ENCODE measurements at regions not wholly inside any gene's neighbourhood (a gene's known extent, or its start where the extent isn't known, plus 50 kb on each side); places are given as distances from the start of the nearest gene placed in this dataset.

- Histone ChIP-seq H3K9ac (ENCODE audit: low read depth, low read length) (no peak overlapping the region), H3K27me3 (ENCODE audit: control insufficient read depth, insufficient read depth, low read length) (no peaks in the 10 kb centered on the region), H3K4me1 (ENCODE audit: control insufficient read depth, insufficient read depth, low read length) (no peaks in the 10 kb centered on the region), H3K9me3 (ENCODE audit: control insufficient read depth, insufficient read depth, low read length) (no peaks in the 10 kb centered on the region), H3K4me3 (ENCODE audit: low read depth, low read length) (no peak overlapping the region), H3K36me3 (ENCODE audit: control insufficient read depth, insufficient read depth, low read length) (no peaks in the 10 kb centered on the region)
These were observed 103.9 kb downstream of the METRNL start for GRCh38 chr17:83183145-83183948.

- Histone ChIP-seq H3K4me1 (ENCODE audit: control insufficient read depth, insufficient read depth, low read length) (no peaks in the 10 kb centered on the region), H3K4me3 (ENCODE audit: low read depth, low read length) (no peak overlapping the region), H3K27me3 (ENCODE audit: control insufficient read depth, insufficient read depth, low read length) (no peaks in the 10 kb centered on the region), H3K36me3 (ENCODE audit: control insufficient read depth, insufficient read depth, low read length) (no peaks in the 10 kb centered on the region), H3K9ac (ENCODE audit: low read depth, low read length) (no peak overlapping the region), H3K9me3 (ENCODE audit: control insufficient read depth, insufficient read depth, low read length) (no peaks in the 10 kb centered on the region)
These were observed 104.6 kb downstream of the METRNL start for GRCh38 chr17:83183951-83184506.

- H3K36me3 ChIP-seq (ENCODE audit: control insufficient read depth, insufficient read depth, low read length) = no peaks in the 10 kb centered on the region
- H3K27me3 ChIP-seq (ENCODE audit: control insufficient read depth, insufficient read depth, low read length) = no peaks in the 10 kb centered on the region
- H3K4me3 ChIP-seq (ENCODE audit: low read depth, low read length) = no peak overlapping the region
- H3K9ac ChIP-seq (ENCODE audit: low read depth, low read length) = no peak overlapping the region
- no peaks in the 10 kb centered on the region for H3K4me1 ChIP-seq (ENCODE audit: control insufficient read depth, insufficient read depth, low read length)
- H3K9me3 ChIP-seq (ENCODE audit: control insufficient read depth, insufficient read depth, low read length) = no peaks in the 10 kb centered on the region
These were observed 105.9 kb downstream of the METRNL start for GRCh38 chr17:83185023-83186002.

- no peaks in the 10 kb centered on the region for H3K27me3 ChIP-seq (ENCODE audit: control insufficient read depth, insufficient read depth, low read length)
These were observed 106.8 kb downstream of the METRNL start for GRCh38 chr17:83186226-83186625.

GRCh38 chr17:83186751-83187421, 107.5 kb downstream of the METRNL start:
- H3K9me3 ChIP-seq (ENCODE audit: control insufficient read depth, insufficient read depth, low read length) = no peaks in the 10 kb centered on the region

More at GRCh38 chr17:83186226-83186625, 106.8 kb downstream of the METRNL start:
- H3K36me3 ChIP-seq (ENCODE audit: control insufficient read depth, insufficient read depth, low read length) = no peaks in the 10 kb centered on the region
- H3K4me3 ChIP-seq (ENCODE audit: low read depth, low read length) = no peak overlapping the region
- no peaks in the 10 kb centered on the region for H3K9me3 ChIP-seq (ENCODE audit: control insufficient read depth, insufficient read depth, low read length)
- no peaks in the 10 kb centered on the region for H3K4me1 ChIP-seq (ENCODE audit: control insufficient read depth, insufficient read depth, low read length)
- H3K9ac ChIP-seq (ENCODE audit: low read depth, low read length) = no peak overlapping the region

GRCh38 chr17:83187782-83188311, 108.4 kb downstream of the METRNL start:
- Histone ChIP-seq H3K36me3 (ENCODE audit: control insufficient read depth, insufficient read depth, low read length) (no peaks in the 10 kb centered on the region), H3K9ac (ENCODE audit: low read depth, low read length) (no peak overlapping the region), H3K4me3 (ENCODE audit: low read depth, low read length) (no peak overlapping the region), H3K9me3 (ENCODE audit: control insufficient read depth, insufficient read depth, low read length) (no peaks in the 10 kb centered on the region), H3K27me3 (ENCODE audit: control insufficient read depth, insufficient read depth, low read length) (no peaks in the 10 kb centered on the region), H3K4me1 (ENCODE audit: control insufficient read depth, insufficient read depth, low read length) (no peaks in the 10 kb centered on the region)

More at GRCh38 chr17:83186751-83187421, 107.5 kb downstream of the METRNL start:
- Histone ChIP-seq H3K27me3 (ENCODE audit: control insufficient read depth, insufficient read depth, low read length) (no peaks in the 10 kb centered on the region), H3K4me3 (ENCODE audit: low read depth, low read length) (no peak overlapping the region), H3K36me3 (ENCODE audit: control insufficient read depth, insufficient read depth, low read length) (no peaks in the 10 kb centered on the region), H3K4me1 (ENCODE audit: control insufficient read depth, insufficient read depth, low read length) (no peaks in the 10 kb centered on the region), H3K9ac (ENCODE audit: low read depth, low read length) (no peak overlapping the region)

- no peaks in the 10 kb centered on the region for H3K9me3 ChIP-seq (ENCODE audit: control insufficient read depth, insufficient read depth, low read length)
These were observed 109.9 kb downstream of the METRNL start for GRCh38 chr17:83189044-83190003.

DNA sequence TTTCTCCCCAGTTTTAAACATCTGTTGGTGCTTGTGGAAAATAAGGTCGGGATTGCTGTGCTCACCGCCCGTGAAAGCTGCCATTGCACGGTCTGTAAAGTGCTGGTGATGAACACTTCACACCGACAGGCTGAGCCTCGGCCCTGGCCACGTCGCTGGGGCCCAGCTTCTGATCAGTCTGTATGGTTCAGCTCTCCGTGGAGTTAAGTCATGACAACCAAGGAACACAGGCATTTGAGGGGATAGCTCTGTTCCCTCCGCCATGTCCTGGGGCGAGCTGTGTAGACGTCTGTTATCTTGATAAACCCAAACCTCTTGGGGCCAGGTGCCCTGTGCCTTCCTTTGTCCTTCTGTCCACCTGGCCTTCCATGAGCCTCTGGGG, 110.6 kb downstream of the METRNL start:
- Histone ChIP-seq H3K4me1 (ENCODE audit: control insufficient read depth, insufficient read depth, low read length) (no peaks in the 10 kb centered on the region), H3K9ac (ENCODE audit: low read depth, low read length) (no peak overlapping the region), H3K9me3 (ENCODE audit: control insufficient read depth, insufficient read depth, low read length) (peaks cover 4% of the 10 kb centered on the region), H3K36me3 (ENCODE audit: control insufficient read depth, insufficient read depth, low read length) (no peaks in the 10 kb centered on the region), H3K27me3 (ENCODE audit: control insufficient read depth, insufficient read depth, low read length) (no peaks in the 10 kb centered on the region), H3K4me3 (ENCODE audit: low read depth, low read length) (no peak overlapping the region)

More at GRCh38 chr17:83189044-83190003, 109.9 kb downstream of the METRNL start:
- Histone ChIP-seq H3K9ac (ENCODE audit: low read depth, low read length) (no peak overlapping the region), H3K4me3 (ENCODE audit: low read depth, low read length) (no peak overlapping the region), H3K27me3 (ENCODE audit: control insufficient read depth, insufficient read depth, low read length) (no peaks in the 10 kb centered on the region), H3K36me3 (ENCODE audit: control insufficient read depth, insufficient read depth, low read length) (no peaks in the 10 kb centered on the region), H3K4me1 (ENCODE audit: control insufficient read depth, insufficient read depth, low read length) (no peaks in the 10 kb centered on the region)

- Histone ChIP-seq H3K4me1 (ENCODE audit: control insufficient read depth, insufficient read depth, low read length) (no peaks in the 10 kb centered on the region), H3K4me3 (ENCODE audit: low read depth, low read length) (no peak overlapping the region), H3K9me3 (ENCODE audit: control insufficient read depth, insufficient read depth, low read length) (peaks cover 4% of the 10 kb centered on the region), H3K27me3 (ENCODE audit: control insufficient read depth, insufficient read depth, low read length) (no peaks in the 10 kb centered on the region), H3K9ac (ENCODE audit: low read depth, low read length) (no peak overlapping the region), H3K36me3 (ENCODE audit: control insufficient read depth, insufficient read depth, low read length) (no peaks in the 10 kb centered on the region)
These were observed 111.4 kb downstream of the METRNL start for GRCh38 chr17:83190601-83191387.
